IMR-90 (cell line): ENCODE measurements at regions not wholly inside any gene's neighbourhood (a gene's known extent, or its start where the extent isn't known, plus 50 kb on each side); places are given as distances from the start of the nearest gene placed in this dataset.

Experiments used
- ATAC-seq: fragments of 200-7000 bp; cut with Tn5 transposase; 2 replicates; pipeline ENCODE4 v1.9.1; 2020; ENCODE audit warnings: low read depth, mild to moderate bottlenecking, moderate library complexity
- BruUV-seq: library from RNA; stranded (reverse); fragments of 400-500 nt; replicated peaks from 2 replicates; lab custom pipeline; 2021; lab: Mats Ljungman, UMichigan
- CTCF ChIA-PET: fragments of 300-600 bp; formaldehyde crosslinking; extraction: SDS; loops from one replicate; lab custom pipeline; 2021; ENCODE audit warnings: antibody characterized with exemption; lab: Yijun Ruan, JAX
- POLR2A ChIA-PET: fragments of 300-600 bp; sonication (Branson Sonifier 250); formaldehyde crosslinking; loops from one replicate; lab custom pipeline; 2022; ENCODE audit warnings: antibody characterized with exemption; ENCODE audit not compliant: unreplicated experiment; lab: Charles Lee
- DNase-seq: peaks from one replicate; pipeline ENCODE4 v3.0.0; 2013
- H2AFZ ChIP-seq: replicated peaks from 2 replicates; pipeline ENCODE3; 2013; ENCODE audit warnings: low read length, mild to moderate bottlenecking; ENCODE audit not compliant: poor library complexity
- H2AK5ac ChIP-seq: 2 replicates; pipeline ENCODE4 v1.6.1; 2013; ENCODE audit warnings: low read depth, low read length, inconsistent platforms
- H2AK9ac ChIP-seq: replicated peaks from 2 replicates; pipeline ENCODE3; 2013; ENCODE audit warnings: mild to moderate bottlenecking, low read depth, low read length, moderate library complexity; ENCODE audit not compliant: poor library complexity
- H2BK120ac ChIP-seq: 2 replicates; pipeline ENCODE4 v1.6.1; 2013; ENCODE audit warnings: low read depth, low read length, inconsistent platforms
- H2BK15ac ChIP-seq: 3 replicates; pipeline ENCODE4 v1.6.1; 2013; ENCODE audit warnings: low read depth, low read length, inconsistent platforms
- H2BK20ac ChIP-seq: 2 replicates; pipeline ENCODE4 v1.6.1; 2013; ENCODE audit warnings: low read depth, mild to moderate bottlenecking, inconsistent platforms, low read length, moderate library complexity
- H2BK5ac ChIP-seq: 2 replicates; pipeline ENCODE4 v1.6.1; 2013; ENCODE audit warnings: mild to moderate bottlenecking, low read depth, low read length, inconsistent platforms; ENCODE audit not compliant: poor library complexity, severe bottlenecking
- H3K14ac ChIP-seq: replicated peaks from 2 replicates; pipeline ENCODE4 v1.6.1; 2013; ENCODE audit warnings: low read depth, low read length, inconsistent platforms
- H3K18ac ChIP-seq: 2 replicates; pipeline ENCODE4 v1.6.1; 2013; ENCODE audit warnings: low read depth, low read length, control low read depth
- H3K23ac ChIP-seq: 2 replicates; pipeline ENCODE4 v1.6.1; 2013; ENCODE audit warnings: low read depth, low read length, inconsistent platforms
- H3K27ac ChIP-seq: 2 replicates; pipeline ENCODE4 v1.5.1; 2013; ENCODE audit warnings: mild to moderate bottlenecking, control low read depth, low read length; ENCODE audit not compliant: insufficient read depth
- H3K27me3 ChIP-seq: 2 replicates; pipeline ENCODE4 v1.6.1; 2013; ENCODE audit warnings: low read length; ENCODE audit not compliant: control insufficient read depth, insufficient read depth
- H3K36me3 ChIP-seq: 2 replicates; pipeline ENCODE4 v1.6.1; 2013; ENCODE audit warnings: low read length, mixed read lengths; ENCODE audit not compliant: control insufficient read depth, insufficient read depth
- H3K4ac ChIP-seq: 2 replicates; pipeline ENCODE4 v1.6.1; 2013; ENCODE audit warnings: low read depth, low read length, inconsistent platforms
- H3K4me1 ChIP-seq: 2 replicates; pipeline ENCODE4 v1.6.1; 2013; ENCODE audit warnings: low read length, mixed read lengths; ENCODE audit not compliant: control insufficient read depth, insufficient read depth
- H3K4me2 ChIP-seq: 2 replicates; pipeline ENCODE4 v1.6.1; 2013; ENCODE audit warnings: low read depth, mild to moderate bottlenecking, control low read depth, low read length, moderate library complexity
- H3K4me3 ChIP-seq: 2 replicates; pipeline ENCODE4 v1.5.1; 2013; ENCODE audit warnings: low read depth, mild to moderate bottlenecking, control low read depth, low read length, moderate library complexity; ENCODE audit not compliant: insufficient read depth
- H3K56ac ChIP-seq: 2 replicates; pipeline ENCODE4 v1.6.1; 2013; ENCODE audit warnings: low read length, inconsistent platforms; ENCODE audit not compliant: insufficient read depth; ENCODE audit errors: extremely low read depth
- H3K79me1 ChIP-seq, 2 experiments: 2 replicates each; pipeline ENCODE4 v1.6.1; 2013; ENCODE audit warnings: low read length in 2 of 2, inconsistent platforms in 1 of 2, low read depth in 1 of 2
- H3K9ac ChIP-seq: 2 replicates; pipeline ENCODE4 v1.6.1; 2013; ENCODE audit warnings: low read depth, low read length, control low read depth
- H3K9me1 ChIP-seq: 2 replicates; pipeline ENCODE4 v1.6.1; 2013; ENCODE audit warnings: low read length, inconsistent platforms; ENCODE audit not compliant: insufficient read depth
- H3K9me3 ChIP-seq: 2 replicates; pipeline ENCODE4 v1.6.1; 2013; ENCODE audit warnings: low read length; ENCODE audit not compliant: control insufficient read depth, insufficient read depth
- H4K20me1 ChIP-seq: 2 replicates; pipeline ENCODE4 v1.6.1; 2013; ENCODE audit warnings: low read length, inconsistent platforms; ENCODE audit not compliant: insufficient read depth
- H4K5ac ChIP-seq: 2 replicates; pipeline ENCODE4 v1.6.1; 2013; ENCODE audit warnings: mild to moderate bottlenecking, low read depth, low read length, control low read depth
- H4K8ac ChIP-seq, 2 experiments: 2 replicates each; pipeline ENCODE4 v1.6.1; 2013; ENCODE audit warnings: low read depth in 2 of 2, low read length in 2 of 2, control low read depth in 1 of 2, inconsistent platforms in 1 of 2
- H4K91ac ChIP-seq: 2 replicates; pipeline ENCODE4 v1.6.1; 2013; ENCODE audit warnings: low read depth, low read length, inconsistent platforms; ENCODE audit not compliant: insufficient read depth
- MAZ ChIP-seq: IDR thresholded peaks from 2 replicates; pipeline ENCODE4 v1.6.1; 2012; ENCODE audit warnings: low read depth, mild to moderate bottlenecking, low read length, improper control_type of control experiment, moderate library complexity, borderline replicate concordance
- NFE2L2 ChIP-seq: fragments of 150-350 bp; IDR thresholded peaks from 2 replicates; pipeline ENCODE4 v1.6.1; 2016; ENCODE audit warnings: low read depth, mild to moderate bottlenecking, low read length
- RAD21 ChIP-seq: IDR thresholded peaks from 2 replicates; pipeline ENCODE4 v1.6.1; 2012; ENCODE audit warnings: low read length, improper control_type of control experiment
- RCOR1 ChIP-seq: IDR thresholded peaks from 2 replicates; pipeline ENCODE4 v1.6.1; 2012; ENCODE audit warnings: mild to moderate bottlenecking, low read length, improper control_type of control experiment; ENCODE audit not compliant: insufficient replicate concordance
- RFX5 ChIP-seq: IDR thresholded peaks from 2 replicates; pipeline ENCODE4 v1.8.0; 2012; ENCODE audit warnings: low read depth, mild to moderate bottlenecking, low read length, moderate library complexity
- dilution Hi-C: fragments of 300-500 bp; cut with HindIII; formaldehyde crosslinking; loops from one replicate; pipeline ENCODE4 v1.14.3; 2018; ENCODE audit warnings: low sequenced_read_pairs; ENCODE audit not compliant: unreplicated experiment
- in situ Hi-C: fragments of 300-500 bp; cut with MboI; formaldehyde crosslinking; loops from 3 replicates; pipeline ENCODE4 v1.14.3; 2019; ENCODE audit warnings: low sequenced_read_pairs, inconsistent platforms, mixed read lengths
- intact Hi-C: fragments of 100-400 bp; cut with micrococcal nuclease; formaldehyde crosslinking; loops from 2 replicates; pipeline ENCODE4 v1.10.0; 2022

DNA sequence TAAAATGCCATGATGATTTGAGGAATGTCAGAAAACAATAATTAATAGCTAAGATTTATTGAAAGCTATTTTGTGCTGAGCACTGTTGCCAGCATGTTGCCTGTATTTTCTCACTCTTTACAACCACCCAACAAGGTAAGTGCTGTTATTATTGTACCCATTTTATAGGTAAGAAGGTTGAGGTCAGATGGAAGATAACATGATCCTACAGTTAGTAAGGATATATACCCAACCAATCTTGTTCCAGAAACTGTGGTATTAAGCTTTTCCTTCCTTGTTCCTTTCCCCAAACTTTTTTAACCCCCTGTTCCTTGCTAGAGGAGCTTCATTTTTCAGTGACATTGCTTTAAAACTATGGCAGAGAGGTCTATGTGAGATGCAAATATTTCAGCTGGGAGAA is 738.0 kb upstream of the ZEB2 start:
- H2AK5ac ChIP-seq: no peak overlapping the region
- H3K4me3 ChIP-seq: no peak overlapping the region
- H3K79me1 ChIP-seq: no peaks in the 10 kb centered on the region
- H4K20me1 ChIP-seq: no peaks in the 10 kb centered on the region
- H4K8ac ChIP-seq: no peak overlapping the region
- no peak overlapping the region for H2BK15ac ChIP-seq
- H3K4ac ChIP-seq: no peak overlapping the region
- H3K36me3 ChIP-seq: no peaks in the 10 kb centered on the region
- no peaks in the 10 kb centered on the region for H3K9me1 ChIP-seq
- H3K18ac ChIP-seq: no peak overlapping the region
- H2BK5ac ChIP-seq: no peak overlapping the region
- H3K4me1 ChIP-seq: no peaks in the 10 kb centered on the region
- H3K9ac ChIP-seq: no peak overlapping the region
- no TSS peak for BruUV-seq
- no peak overlapping the region for H2AK9ac ChIP-seq
- no peak overlapping the region for H3K27ac ChIP-seq
- H3K56ac ChIP-seq: no peak overlapping the region
- no peak overlapping the region for H3K14ac ChIP-seq
- ATAC-seq (no peak), DNase-seq (no peak)
- intact Hi-C loops (no loop called here), dilution Hi-C loops (no loop called here), in situ Hi-C loops (no loop called here)
- H4K5ac ChIP-seq: no peak overlapping the region
- H4K91ac ChIP-seq: no peak overlapping the region
- no peak overlapping the region for H2BK20ac ChIP-seq
- TF ChIP-seq RAD21: no peak
- no peak for TF ChIP-seq RFX5
- no peak for TF ChIP-seq NFE2L2
- TF ChIP-seq RCOR1: no peak
- TF ChIP-seq MAZ: no peak
- CTCF ChIA-PET: interaction anchor here (0.6 to 0.7 kb wide), 2 partner anchors 86 to 1099 kb away, joined by 3 to 4 read pairs; no protein-coding TSS in a partner anchor
- H3K4me2 ChIP-seq: no peak overlapping the region
- no peaks in the 10 kb centered on the region for H3K9me3 ChIP-seq
- H2AFZ ChIP-seq: no peak overlapping the region
- no peak overlapping the region for H3K23ac ChIP-seq
- no peak overlapping the region for H2BK120ac ChIP-seq
- POLR2A ChIA-PET: no interaction called here
- H3K27me3 ChIP-seq: no peaks in the 10 kb centered on the region
